ENCODE measurements at regions not wholly inside any gene's neighbourhood (a gene's known extent, or its start where the extent isn't known, plus 50 kb on each side); places are given as distances from the start of the nearest gene placed in this dataset.

DNA sequence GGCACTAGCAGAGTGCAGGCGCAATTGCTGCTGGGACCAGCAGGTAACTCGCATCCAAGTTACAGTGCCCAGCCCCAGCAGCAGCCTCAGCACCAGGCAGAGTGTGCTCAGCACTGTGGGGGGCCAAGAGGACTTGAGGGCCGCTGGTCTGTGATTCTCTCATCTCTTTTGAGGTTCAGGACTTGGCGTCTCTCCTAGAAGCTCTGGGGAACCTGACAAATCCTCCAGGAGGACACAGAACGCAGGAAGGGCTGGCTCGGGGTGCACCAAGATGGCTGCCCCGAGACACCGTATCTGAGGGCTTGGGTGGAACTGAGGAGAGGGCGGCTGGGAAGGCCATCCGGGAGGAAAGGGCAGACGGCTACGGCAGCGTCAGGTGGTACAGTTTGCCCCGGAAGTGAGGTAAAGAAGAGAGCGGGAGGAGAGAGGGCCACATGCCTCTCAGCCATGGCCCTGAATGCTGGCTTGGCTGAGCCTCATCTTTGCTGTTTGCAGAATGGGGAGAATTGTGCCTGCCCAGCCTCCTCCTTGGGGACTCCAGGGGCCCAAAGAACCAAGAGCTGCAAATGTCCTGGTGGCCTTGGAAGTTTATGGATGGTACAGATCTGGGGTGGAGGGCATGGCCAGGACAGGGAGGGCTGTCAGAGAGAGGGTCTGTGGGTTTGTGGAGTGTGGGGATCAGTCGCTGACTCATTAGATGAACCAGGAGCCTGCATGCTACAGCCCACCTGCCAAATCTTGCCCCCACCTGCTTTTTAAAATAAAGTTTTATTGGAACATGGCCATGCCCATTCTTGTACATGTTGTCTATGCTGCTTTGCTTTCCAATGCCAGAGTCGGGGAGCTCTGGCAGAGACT is 78.0 kb downstream of the MYEOV start:
- intact Hi-C loops (cut with micrococcal nuclease) = no loop called here
- TF ChIP-seq EZH2phosphoT487 (IDR thresholded peaks at IDR 0.05; ENCODE audit: borderline replicate concordance, low read length) (no peak), EZH2 (IDR thresholded peaks at IDR 0.05; ENCODE audit: low read length, unreplicated experiment) (no peak), CTCF (conservative IDR thresholded peaks at IDR 0.05; ENCODE audit: low read depth, low read length) (no peak)
- Histone ChIP-seq H3K9ac (ENCODE audit: low read length) (no peak overlapping the region), H3K4me3 (ENCODE audit: low read length) (no peak overlapping the region), H3K9me3 (ENCODE audit: low read length) (no peaks in the 10 kb centered on the region), H3K27ac (ENCODE audit: low read length) (no peak overlapping the region), H3K79me2 (ENCODE audit: low read length) (no peaks in the 10 kb centered on the region), H3K36me3 (ENCODE audit: low read depth, low read length) (peaks cover 5% of the 10 kb centered on the region; the same call in 1 of the 2 replicates), H3K4me1 (ENCODE audit: insufficient read depth, low read length) (peaks cover 29% of the 10 kb centered on the region), H3K27me3 (ENCODE audit: low read length) (no peaks in the 10 kb centered on the region), H3K4me2 (ENCODE audit: low read length) (no peak overlapping the region), H2AFZ (ENCODE audit: low read length) (no peak overlapping the region), H3F3A (ENCODE audit: low read length, unreplicated experiment) (no peaks in the 10 kb centered on the region), H3K9me2 (replicated peaks; ENCODE audit: low read length) (no peaks in the 10 kb centered on the region), H4K20me1 (ENCODE audit: low read length) (no peaks in the 10 kb centered on the region)
- ChIA-PET POLR2A (ENCODE audit: unreplicated experiment) (no interaction called here), CTCF (no interaction called here)
- BruUV-seq (replicated peaks) = no TSS peak
- no peak for DNase-seq
- no peak for ATAC-seq

- H3K27ac ChIP-seq (ENCODE audit: low read length) = no peak overlapping the region
- no peaks in the 10 kb centered on the region for H3K79me2 ChIP-seq (ENCODE audit: low read length)
- no peak for ATAC-seq
- H3F3A ChIP-seq (ENCODE audit: low read length, unreplicated experiment) = no peaks in the 10 kb centered on the region
- peaks cover 5% of the 10 kb centered on the region; the same call in 1 of the 2 replicates for H3K36me3 ChIP-seq (ENCODE audit: low read depth, low read length)
- no peak for TF ChIP-seq CTCF (conservative IDR thresholded peaks at IDR 0.05; ENCODE audit: low read depth, low read length)
- TF ChIP-seq EZH2phosphoT487 (IDR thresholded peaks at IDR 0.05; ENCODE audit: borderline replicate concordance, low read length) = no peak
- no peak for TF ChIP-seq EZH2 (IDR thresholded peaks at IDR 0.05; ENCODE audit: low read length, unreplicated experiment)
- intact Hi-C loops (cut with micrococcal nuclease) = no loop called here
- H3K9me2 ChIP-seq (replicated peaks; ENCODE audit: low read length) = no peaks in the 10 kb centered on the region
- ChIA-PET CTCF (no interaction called here), POLR2A (ENCODE audit: unreplicated experiment) (no interaction called here)
- no TSS peak for BruUV-seq (replicated peaks)
- H3K4me3 ChIP-seq (ENCODE audit: low read length) = no peak overlapping the region
- no peaks in the 10 kb centered on the region for H3K9me3 ChIP-seq (ENCODE audit: low read length)
- peaks cover 21% of the 10 kb centered on the region for H3K4me1 ChIP-seq (ENCODE audit: insufficient read depth, low read length)
- no peak overlapping the region for H3K4me2 ChIP-seq (ENCODE audit: low read length)
- H3K9ac ChIP-seq (ENCODE audit: low read length) = no peak overlapping the region
- no peaks in the 10 kb centered on the region for H3K27me3 ChIP-seq (ENCODE audit: low read length)
- H2AFZ ChIP-seq (ENCODE audit: low read length) = no peak overlapping the region
- DNase-seq = no peak
- no peaks in the 10 kb centered on the region for H4K20me1 ChIP-seq (ENCODE audit: low read length)
Observed at GRCh38 chr11:69372589-69373250, 78.8 kb downstream of the MYEOV start.

DNA sequence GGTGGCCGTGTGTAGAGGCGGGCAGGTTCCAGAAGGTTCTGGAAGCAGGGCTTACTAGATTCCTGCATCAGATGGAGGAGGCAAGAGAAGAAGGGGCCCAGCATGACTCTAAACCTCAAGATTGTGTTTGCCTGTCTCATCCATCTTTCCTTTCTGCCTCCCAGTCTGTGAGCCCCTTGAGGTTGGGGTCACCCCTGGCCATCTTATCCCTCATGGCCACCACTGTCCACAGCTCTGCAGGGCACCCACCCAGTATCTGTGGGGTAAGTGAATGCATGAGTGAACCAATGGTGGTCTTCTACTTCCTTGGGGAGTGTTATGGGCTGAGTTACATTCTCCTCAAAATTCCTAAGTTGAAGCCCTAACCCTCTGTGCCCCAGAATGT is 79.3 kb downstream of the MYEOV start:
- no peak overlapping the region for H3K4me3 ChIP-seq (ENCODE audit: low read length)
- no peaks in the 10 kb centered on the region for H4K20me1 ChIP-seq (ENCODE audit: low read length)
- H3K9ac ChIP-seq (ENCODE audit: low read length) = no peak overlapping the region
- H3K27ac ChIP-seq (ENCODE audit: low read length) = no peak overlapping the region
- H3F3A ChIP-seq (ENCODE audit: low read length, unreplicated experiment) = no peaks in the 10 kb centered on the region
- no peak overlapping the region for H3K4me2 ChIP-seq (ENCODE audit: low read length)
- POLR2A ChIA-PET (ENCODE audit: unreplicated experiment) = no interaction called here
- ATAC-seq (no peak), DNase-seq (no peak)
- H2AFZ ChIP-seq (ENCODE audit: low read length) = no peak overlapping the region
- H3K27me3 ChIP-seq (ENCODE audit: low read length) = no peaks in the 10 kb centered on the region
- peaks cover 16% of the 10 kb centered on the region for H3K4me1 ChIP-seq (ENCODE audit: insufficient read depth, low read length)
- H3K9me3 ChIP-seq (ENCODE audit: low read length) = no peaks in the 10 kb centered on the region
- TF ChIP-seq CTCF (conservative IDR thresholded peaks at IDR 0.05; ENCODE audit: low read depth, low read length) = no peak
- TF ChIP-seq EZH2phosphoT487 (IDR thresholded peaks at IDR 0.05; ENCODE audit: borderline replicate concordance, low read length) = no peak
- TF ChIP-seq EZH2 (IDR thresholded peaks at IDR 0.05; ENCODE audit: low read length, unreplicated experiment) = no peak
- intact Hi-C loops (cut with micrococcal nuclease) = no loop called here
- peaks cover 5% of the 10 kb centered on the region; the same call in 1 of the 2 replicates for H3K36me3 ChIP-seq (ENCODE audit: low read depth, low read length)
- H3K9me2 ChIP-seq (replicated peaks; ENCODE audit: low read length) = no peaks in the 10 kb centered on the region
- no TSS peak for BruUV-seq (replicated peaks)
- CTCF ChIA-PET = no interaction called here
- H3K79me2 ChIP-seq (ENCODE audit: low read length) = no peaks in the 10 kb centered on the region
